ENCODE measurements at regions not wholly inside any gene's neighbourhood (a gene's known extent, or its start where the extent isn't known, plus 50 kb on each side); places are given as distances from the start of the nearest gene placed in this dataset.

DNA sequence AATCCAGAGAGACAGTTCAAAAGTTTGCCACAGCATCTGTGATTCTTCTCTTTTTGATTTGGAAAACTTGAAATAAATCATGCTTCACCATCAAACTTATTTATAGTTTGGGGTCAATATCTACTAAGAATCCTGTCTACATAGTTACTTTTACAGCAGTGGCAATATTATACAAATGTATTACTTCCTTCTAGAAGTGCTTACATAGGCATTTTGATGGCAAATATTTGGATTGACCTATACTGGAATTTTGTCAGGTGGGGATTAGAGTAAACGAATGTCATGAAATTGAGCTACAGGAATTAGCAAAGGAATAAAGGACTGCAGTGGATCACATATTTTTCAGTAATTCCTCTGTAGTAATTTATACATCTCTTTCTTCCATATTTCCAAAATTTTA, 1885.5 kb upstream of the ADGRL3 start:
- FAIRE-seq (no peak), DNase-seq (ENCODE audit: low read depth, low spot score) (no peak), ATAC-seq (no peak)
- Histone ChIP-seq H3K36me3 (ENCODE audit: control insufficient read depth in 2 of 2, insufficient read depth in 2 of 2, low read length in 1 of 2) (no peaks in the 10 kb centered on the region), H3K79me2 (ENCODE audit: control insufficient read depth, insufficient read depth, low read length) (no peaks in the 10 kb centered on the region), H3K4me2 (ENCODE audit: control insufficient read depth, insufficient read depth) (no peak overlapping the region), H3K4me3 (no peak overlapping the region), H3K27ac (ENCODE audit: control insufficient read depth, insufficient read depth) (no peak overlapping the region), H3K9ac (ENCODE audit: control insufficient read depth, insufficient read depth, low read length) (no peak overlapping the region), H3K27me3 (replicated peaks in 1 of 2; ENCODE audit: control insufficient read depth in 2 of 2, insufficient read depth in 2 of 2, low read length in 1 of 2) (no peaks in the 10 kb centered on the region), H3K4me1 (ENCODE audit: control insufficient read depth, insufficient read depth, low read length) (no peaks in the 10 kb centered on the region), H2AFZ (ENCODE audit: control insufficient read depth, low read depth, low read length) (no peak overlapping the region), H4K20me1 (ENCODE audit: control insufficient read depth, insufficient read depth) (no peaks in the 10 kb centered on the region), H3K9me3 (replicated peaks; ENCODE audit: control insufficient read depth, insufficient read depth, low read length) (no peaks in the 10 kb centered on the region)
- in situ Hi-C loops (cut with MboI) (no loop called here), intact Hi-C loops (cut with micrococcal nuclease; ENCODE audit: unreplicated experiment) (no loop called here)
- ChIA-PET CTCF (no interaction called here), RAD21 (ENCODE audit: unreplicated experiment) (no interaction called here), POLR2A (no interaction called here), SMC1A (ENCODE audit: uncharacterized antibody, unreplicated experiment) (no interaction called here)
- WGBS (ENCODE audit: insufficient coverage, insufficient replicate concordance, low lambda C conversion rate, missing lambda C conversion rate), result 0% methylated on average over 1 of the region's 1 CpG
- no peak for TF ChIP-seq SRF (IDR thresholded peaks at IDR 0.05; ENCODE audit: low read depth in 2 of 2, low read length in 2 of 2)
- TF ChIP-seq, protein P1, sequence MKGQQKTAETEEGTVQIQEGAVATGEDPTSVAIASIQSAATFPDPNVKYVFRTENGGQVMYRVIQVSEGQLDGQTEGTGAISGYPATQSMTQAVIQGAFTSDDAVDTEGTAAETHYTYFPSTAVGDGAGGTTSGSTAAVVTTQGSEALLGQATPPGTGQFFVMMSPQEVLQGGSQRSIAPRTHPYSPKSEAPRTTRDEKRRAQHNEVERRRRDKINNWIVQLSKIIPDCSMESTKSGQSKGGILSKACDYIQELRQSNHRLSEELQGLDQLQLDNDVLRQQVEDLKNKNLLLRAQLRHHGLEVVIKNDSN (IDR thresholded peaks at IDR 0.05; ENCODE audit: borderline replicate concordance, extremely low read length, insufficient read depth, low read depth, low read length), result no peak
- TF ChIP-seq STAT1 (conservative IDR thresholded peaks at IDR 0.05), result no peak
- TF ChIP-seq, protein P2, sequence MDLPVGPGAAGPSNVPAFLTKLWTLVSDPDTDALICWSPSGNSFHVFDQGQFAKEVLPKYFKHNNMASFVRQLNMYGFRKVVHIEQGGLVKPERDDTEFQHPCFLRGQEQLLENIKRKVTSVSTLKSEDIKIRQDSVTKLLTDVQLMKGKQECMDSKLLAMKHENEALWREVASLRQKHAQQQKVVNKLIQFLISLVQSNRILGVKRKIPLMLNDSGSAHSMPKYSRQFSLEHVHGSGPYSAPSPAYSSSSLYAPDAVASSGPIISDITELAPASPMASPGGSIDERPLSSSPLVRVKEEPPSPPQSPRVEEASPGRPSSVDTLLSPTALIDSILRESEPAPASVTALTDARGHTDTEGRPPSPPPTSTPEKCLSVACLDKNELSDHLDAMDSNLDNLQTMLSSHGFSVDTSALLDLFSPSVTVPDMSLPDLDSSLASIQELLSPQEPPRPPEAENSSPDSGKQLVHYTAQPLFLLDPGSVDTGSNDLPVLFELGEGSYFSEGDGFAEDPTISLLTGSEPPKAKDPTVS (IDR thresholded peaks at IDR 0.05; ENCODE audit: low read depth, low read length), result no peak
- no peak for TF ChIP-seq TARDBP (IDR thresholded peaks at IDR 0.05; ENCODE audit: borderline replicate concordance)
- no peak for TF ChIP-seq MEF2A (IDR thresholded peaks at IDR 0.05; ENCODE audit: insufficient read depth, low read depth, low read length)
- TF ChIP-seq MXI1 (IDR thresholded peaks at IDR 0.05; ENCODE audit: low read depth, low read length), result no peak
- no peak for TF ChIP-seq DPF2 (IDR thresholded peaks at IDR 0.05)
- no peak for TF ChIP-seq ETV6 (conservative IDR thresholded peaks at IDR 0.05 in 1 of 2, IDR thresholded peaks at IDR 0.05 in 1 of 2; ENCODE audit: borderline replicate concordance in 1 of 2, low read depth in 1 of 2)
- no peak for TF ChIP-seq SMAD1 (IDR thresholded peaks at IDR 0.05; ENCODE audit: low read depth, partially characterized antibody)
- no peak for TF ChIP-seq ATF7 (IDR thresholded peaks at IDR 0.05; ENCODE audit: low read depth)
- TF ChIP-seq, protein P3, sequence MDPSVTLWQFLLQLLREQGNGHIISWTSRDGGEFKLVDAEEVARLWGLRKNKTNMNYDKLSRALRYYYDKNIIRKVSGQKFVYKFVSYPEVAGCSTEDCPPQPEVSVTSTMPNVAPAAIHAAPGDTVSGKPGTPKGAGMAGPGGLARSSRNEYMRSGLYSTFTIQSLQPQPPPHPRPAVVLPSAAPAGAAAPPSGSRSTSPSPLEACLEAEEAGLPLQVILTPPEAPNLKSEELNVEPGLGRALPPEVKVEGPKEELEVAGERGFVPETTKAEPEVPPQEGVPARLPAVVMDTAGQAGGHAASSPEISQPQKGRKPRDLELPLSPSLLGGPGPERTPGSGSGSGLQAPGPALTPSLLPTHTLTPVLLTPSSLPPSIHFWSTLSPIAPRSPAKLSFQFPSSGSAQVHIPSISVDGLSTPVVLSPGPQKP (IDR thresholded peaks at IDR 0.05; ENCODE audit: low read depth, low read length), result no peak
- no peak for TF ChIP-seq RUNX3 (IDR thresholded peaks at IDR 0.05; ENCODE audit: low read length)
- no peak for TF ChIP-seq NBN (IDR thresholded peaks at IDR 0.05)
- no peak for TF ChIP-seq CREB1 (IDR thresholded peaks at IDR 0.05; ENCODE audit: low read depth)
- TF ChIP-seq SMARCA5 (IDR thresholded peaks at IDR 0.05), result no peak
- TF ChIP-seq SREBF1 (IDR thresholded peaks at IDR 0.05; ENCODE audit: low read length), result no peak
- no peak for TF ChIP-seq RCOR1 (conservative IDR thresholded peaks at IDR 0.05; ENCODE audit: low read depth, low read length)
- no peak for TF ChIP-seq HDGF (IDR thresholded peaks at IDR 0.05)
- no TSS peak for BruUV-seq (replicated peaks)

Data from GM12878 (cell line).